ENCODE measurements at regions not wholly inside any gene's neighbourhood (a gene's known extent, or its start where the extent isn't known, plus 50 kb on each side); places are given as distances from the start of the nearest gene placed in this dataset.

DNA sequence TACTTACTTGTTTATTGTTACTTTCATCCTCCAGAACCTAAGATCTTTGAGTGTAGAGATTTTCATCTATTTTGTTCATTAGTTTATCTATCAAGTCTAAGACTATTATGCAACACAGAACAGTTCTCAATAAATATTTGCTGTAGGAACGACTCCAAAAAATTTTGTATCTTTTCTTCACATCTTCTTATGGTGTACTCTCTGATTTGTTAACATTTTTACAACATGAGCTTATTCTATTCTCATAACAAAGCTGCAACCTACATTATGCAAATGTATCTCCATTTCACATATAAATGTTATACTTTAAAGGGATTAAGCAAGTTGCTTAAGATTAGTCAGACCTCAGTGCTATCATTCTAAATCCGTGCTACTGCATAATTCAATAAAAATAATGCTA lies 514.2 kb upstream of the ZP4 start:
- H3K27ac ChIP-seq (ENCODE audit: insufficient read depth, low read depth, low read length), result no peak overlapping the region
- no peak for DNase-seq (ENCODE audit: low read depth, low spot score)

DNA sequence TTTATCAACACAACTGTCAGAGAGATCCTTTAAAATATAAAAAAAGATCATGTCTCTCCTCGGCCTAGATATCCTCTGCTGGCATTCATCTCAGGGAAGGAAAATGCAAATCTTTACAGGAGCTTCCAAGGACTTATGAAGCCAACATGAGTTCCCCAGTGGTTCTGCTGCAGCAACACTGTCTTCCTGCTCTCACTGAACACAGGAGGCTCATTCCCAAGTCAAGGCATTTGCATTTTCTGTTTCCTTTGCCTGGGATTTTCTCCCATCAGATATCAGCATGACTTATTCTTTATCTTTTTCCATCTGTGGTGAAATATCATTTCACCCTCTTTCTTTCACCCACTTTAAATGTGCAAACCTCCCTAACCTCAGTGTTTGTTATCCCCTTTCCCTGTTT lies 513.8 kb upstream of the ZP4 start:
- CTCF ChIA-PET, result no interaction called here
- no peaks in the 10 kb centered on the region for H3K4me1 ChIP-seq (ENCODE audit: control insufficient read depth, extremely low read depth, insufficient read depth, low read length)
- no peak overlapping the region for H3K9ac ChIP-seq (replicated peaks; ENCODE audit: extremely low read depth, insufficient read depth, low read length)
- no TSS peak for BruUV-seq (replicated peaks)
- H3K27me3 ChIP-seq (ENCODE audit: control insufficient read depth in 2 of 2, insufficient read depth in 2 of 2, low read length in 2 of 2), result no peaks in the 10 kb centered on the region
- intact Hi-C loops (cut with micrococcal nuclease), result no loop called here
- no peak overlapping the region for H2AFZ ChIP-seq (ENCODE audit: low read depth, low read length)
- DNase-seq (ENCODE audit: low read depth, low spot score) (no peak), FAIRE-seq (no peak)
- no peaks in the 10 kb centered on the region for H4K20me1 ChIP-seq (replicated peaks; ENCODE audit: control insufficient read depth, extremely low read depth, insufficient read depth, low read length)
- no peaks in the 10 kb centered on the region for H3K9me1 ChIP-seq (replicated peaks; ENCODE audit: control insufficient read depth, extremely low read depth, insufficient read depth, low read length)
- H3K9me3 ChIP-seq (replicated peaks; ENCODE audit: control insufficient read depth, insufficient read depth, low read length), result peaks cover 2% of the 10 kb centered on the region
- H3K36me3 ChIP-seq (ENCODE audit: control insufficient read depth in 2 of 2, extremely low read depth in 1 of 2, insufficient read depth in 2 of 2, low read length in 2 of 2), result no peaks in the 10 kb centered on the region
- TF ChIP-seq MYC (IDR thresholded peaks at IDR 0.05; ENCODE audit: low read depth, low read length) (no peak), JUN (IDR thresholded peaks at IDR 0.05; ENCODE audit: borderline replicate concordance, insufficient read depth, insufficient read length, low read depth) (no peak), EZH2 (IDR thresholded peaks at IDR 0.05; ENCODE audit: borderline replicate concordance, low read depth, low read length, severe bottlenecking) (no peak), GATA2 (IDR thresholded peaks at IDR 0.05; ENCODE audit: insufficient read depth, insufficient read length, low read depth, low read length) (no peak), POLR2AphosphoS5 (IDR thresholded peaks at IDR 0.05; ENCODE audit: insufficient read depth, low read depth, low read length) (no peak), MAX (IDR thresholded peaks at IDR 0.05; ENCODE audit: insufficient read depth, insufficient read length) (no peak), FOS (IDR thresholded peaks at IDR 0.05; ENCODE audit: borderline replicate concordance, insufficient read depth, low read length) (no peak), POLR2A (IDR thresholded peaks at IDR 0.05; ENCODE audit: low read depth, low read length) (no peak)
- TF ChIP-seq, protein P1, sequence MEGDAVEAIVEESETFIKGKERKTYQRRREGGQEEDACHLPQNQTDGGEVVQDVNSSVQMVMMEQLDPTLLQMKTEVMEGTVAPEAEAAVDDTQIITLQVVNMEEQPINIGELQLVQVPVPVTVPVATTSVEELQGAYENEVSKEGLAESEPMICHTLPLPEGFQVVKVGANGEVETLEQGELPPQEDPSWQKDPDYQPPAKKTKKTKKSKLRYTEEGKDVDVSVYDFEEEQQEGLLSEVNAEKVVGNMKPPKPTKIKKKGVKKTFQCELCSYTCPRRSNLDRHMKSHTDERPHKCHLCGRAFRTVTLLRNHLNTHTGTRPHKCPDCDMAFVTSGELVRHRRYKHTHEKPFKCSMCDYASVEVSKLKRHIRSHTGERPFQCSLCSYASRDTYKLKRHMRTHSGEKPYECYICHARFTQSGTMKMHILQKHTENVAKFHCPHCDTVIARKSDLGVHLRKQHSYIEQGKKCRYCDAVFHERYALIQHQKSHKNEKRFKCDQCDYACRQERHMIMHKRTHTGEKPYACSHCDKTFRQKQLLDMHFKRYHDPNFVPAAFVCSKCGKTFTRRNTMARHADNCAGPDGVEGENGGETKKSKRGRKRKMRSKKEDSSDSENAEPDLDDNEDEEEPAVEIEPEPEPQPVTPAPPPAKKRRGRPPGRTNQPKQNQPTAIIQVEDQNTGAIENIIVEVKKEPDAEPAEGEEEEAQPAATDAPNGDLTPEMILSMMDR (IDR thresholded peaks at IDR 0.05; ENCODE audit: extremely low read depth in 1 of 2, insufficient read depth in 1 of 2, low read depth in 1 of 2, low read length in 2 of 2), result no peak
- H3K4me2 ChIP-seq (ENCODE audit: insufficient read depth, low read length), result no peak overlapping the region
- dilution Hi-C loops (cut with MboI; ENCODE audit: extremely low pct_ligation_motif_present, low sequenced_read_pairs), result no loop called here
- H3K79me2 ChIP-seq (ENCODE audit: control insufficient read depth, insufficient read depth, low read length), result no peaks in the 10 kb centered on the region
- POLR2A ChIA-PET, result no interaction called here
- H3K4me3 ChIP-seq (replicated peaks in 1 of 3; ENCODE audit: insufficient read depth in 1 of 3, low read depth in 1 of 3, low read length in 3 of 3), result no peak overlapping the region
- H3K27ac ChIP-seq (ENCODE audit: insufficient read depth, low read depth, low read length), result no peak overlapping the region

More for the DNA sequence above, 514.2 kb upstream of the ZP4 start:
- Histone ChIP-seq H2AFZ (ENCODE audit: low read depth, low read length) (no peak overlapping the region), H3K9me3 (replicated peaks; ENCODE audit: control insufficient read depth, insufficient read depth, low read length) (peaks cover 2% of the 10 kb centered on the region), H3K79me2 (ENCODE audit: control insufficient read depth, insufficient read depth, low read length) (no peaks in the 10 kb centered on the region), H3K36me3 (ENCODE audit: control insufficient read depth in 2 of 2, extremely low read depth in 1 of 2, insufficient read depth in 2 of 2, low read length in 2 of 2) (no peaks in the 10 kb centered on the region), H3K9ac (replicated peaks; ENCODE audit: extremely low read depth, insufficient read depth, low read length) (no peak overlapping the region), H3K4me1 (ENCODE audit: control insufficient read depth, extremely low read depth, insufficient read depth, low read length) (no peaks in the 10 kb centered on the region), H3K9me1 (replicated peaks; ENCODE audit: control insufficient read depth, extremely low read depth, insufficient read depth, low read length) (no peaks in the 10 kb centered on the region), H3K4me3 (replicated peaks in 1 of 3; ENCODE audit: insufficient read depth in 1 of 3, low read depth in 1 of 3, low read length in 3 of 3) (no peak overlapping the region), H4K20me1 (replicated peaks; ENCODE audit: control insufficient read depth, extremely low read depth, insufficient read depth, low read length) (no peaks in the 10 kb centered on the region), H3K27me3 (ENCODE audit: control insufficient read depth in 2 of 2, insufficient read depth in 2 of 2, low read length in 2 of 2) (no peaks in the 10 kb centered on the region), H3K4me2 (ENCODE audit: insufficient read depth, low read length) (no peak overlapping the region)
- TF ChIP-seq MYC (IDR thresholded peaks at IDR 0.05; ENCODE audit: low read depth, low read length), result no peak
- no peak for TF ChIP-seq POLR2AphosphoS5 (IDR thresholded peaks at IDR 0.05; ENCODE audit: insufficient read depth, low read depth, low read length)
- TF ChIP-seq JUN (IDR thresholded peaks at IDR 0.05; ENCODE audit: borderline replicate concordance, insufficient read depth, insufficient read length, low read depth), result no peak
- no peak for TF ChIP-seq MAX (IDR thresholded peaks at IDR 0.05; ENCODE audit: insufficient read depth, insufficient read length)
- no peak for FAIRE-seq
- no TSS peak for BruUV-seq (replicated peaks)
- POLR2A ChIA-PET, result no interaction called here
- intact Hi-C loops (cut with micrococcal nuclease) (no loop called here), dilution Hi-C loops (cut with MboI; ENCODE audit: extremely low pct_ligation_motif_present, low sequenced_read_pairs) (no loop called here)
- CTCF ChIA-PET, result no interaction called here

Data from endothelial cell of umbilical vein (primary cell).